HT1080 (cell line): ENCODE measurements at regions not wholly inside any gene's neighbourhood (a gene's known extent, or its start where the extent isn't known, plus 50 kb on each side); places are given as distances from the start of the nearest gene placed in this dataset.

Experiments
- DNase-seq: peaks from one replicate; pipeline ENCODE4 v3.0.0-alpha.2; 2015; ENCODE audit warnings: low read depth

GRCh38 chr2:18900691-18901141 is 311.3 kb upstream of the NT5C1B start:
- no peak for DNase-seq

GRCh38 chr2:18899725-18900124 is 310.4 kb upstream of the NT5C1B start:
- DNase-seq, result no peak

GRCh38 chr2:18898271-18898670 is 308.9 kb upstream of the NT5C1B start:
- no peak for DNase-seq

- no peak for DNase-seq
These were observed 306.9 kb upstream of the NT5C1B start for GRCh38 chr2:18896125-18896764.

GRCh38 chr2:18891600-18892345 is 302.4 kb upstream of the NT5C1B start:
- no peak for DNase-seq

- DNase-seq, result no peak
These were observed 300.4 kb upstream of the NT5C1B start for GRCh38 chr2:18889565-18890332.

GRCh38 chr2:18885457-18885856 is 296.1 kb upstream of the NT5C1B start:
- DNase-seq, result no peak

GRCh38 chr2:18883616-18884456 is 294.5 kb upstream of the NT5C1B start:
- DNase-seq, result peak; percentile 47

GRCh38 chr2:18871430-18871829 is 282.1 kb upstream of the NT5C1B start:
- DNase-seq, result no peak

- no peak for DNase-seq
These were observed 280.9 kb upstream of the NT5C1B start for GRCh38 chr2:18870307-18870706.

GRCh38 chr2:18861951-18862350 is 272.6 kb upstream of the NT5C1B start:
- no peak for DNase-seq

- DNase-seq, result no peak
These were observed 270.8 kb upstream of the NT5C1B start for GRCh38 chr2:18860179-18860578.

GRCh38 chr2:18856765-18857164 is 267.4 kb upstream of the NT5C1B start:
- DNase-seq, result no peak

- DNase-seq, result peak; percentile 27
These were observed 265.7 kb upstream of the NT5C1B start for GRCh38 chr2:18855027-18855426.

GRCh38 chr2:18849841-18850578 is 260.6 kb upstream of the NT5C1B start:
- no peak for DNase-seq

- no peak for DNase-seq
These were observed 259.3 kb upstream of the NT5C1B start for GRCh38 chr2:18848646-18849045.

GRCh38 chr2:18845854-18846445 is 256.6 kb upstream of the NT5C1B start:
- DNase-seq, result no peak

- no peak for DNase-seq
These were observed 253.5 kb upstream of the NT5C1B start for GRCh38 chr2:18842836-18843235.

- no peak for DNase-seq
These were observed 252.1 kb upstream of the NT5C1B start for GRCh38 chr2:18841248-18842150.
